Esophagus mucosa (tissue), 1 donor: ENCODE measurements at regions not wholly inside any gene's neighbourhood (a gene's known extent, or its start where the extent isn't known, plus 50 kb on each side); places are given as distances from the start of the nearest gene placed in this dataset.

Experiments
- ATAC-seq: fragments of 200-7000 bp; cut with Tn5 transposase; one replicate; pipeline ENCODE4 v1.9.1; 2020
- donor health status: DM: yes; HTN: yes; CAD: no.

DNA sequence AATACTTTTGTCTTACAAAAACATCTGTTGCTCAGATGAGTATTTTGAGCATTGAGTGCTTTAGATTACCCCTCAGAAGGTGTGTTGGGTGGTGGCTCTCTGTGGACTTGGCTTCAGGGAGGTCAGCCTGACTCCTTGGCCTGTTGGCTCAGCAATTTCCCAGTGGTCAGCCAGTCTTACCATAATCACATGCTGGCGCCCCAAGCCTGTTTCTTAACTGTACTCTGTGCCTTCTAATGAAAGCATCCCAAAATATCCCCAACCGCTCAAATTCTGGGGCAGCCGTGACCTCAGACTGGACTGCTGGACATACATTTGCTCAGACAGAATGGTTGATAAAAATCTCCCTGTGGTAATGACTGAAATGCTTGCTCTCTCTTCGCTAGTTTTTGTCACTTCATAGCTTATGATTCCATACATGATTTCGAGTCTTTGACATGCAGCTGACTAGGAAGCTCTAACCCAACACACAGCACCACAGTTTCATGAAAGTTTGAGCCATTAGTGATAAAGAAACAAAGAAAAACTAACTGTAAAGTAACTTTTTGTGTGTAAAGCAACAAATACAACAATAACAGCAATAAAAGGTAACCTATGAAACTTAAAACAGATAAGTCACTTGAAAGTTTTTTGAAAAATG lies 562.2 kb upstream of the MEF2C start:
- no peak for ATAC-seq

DNA sequence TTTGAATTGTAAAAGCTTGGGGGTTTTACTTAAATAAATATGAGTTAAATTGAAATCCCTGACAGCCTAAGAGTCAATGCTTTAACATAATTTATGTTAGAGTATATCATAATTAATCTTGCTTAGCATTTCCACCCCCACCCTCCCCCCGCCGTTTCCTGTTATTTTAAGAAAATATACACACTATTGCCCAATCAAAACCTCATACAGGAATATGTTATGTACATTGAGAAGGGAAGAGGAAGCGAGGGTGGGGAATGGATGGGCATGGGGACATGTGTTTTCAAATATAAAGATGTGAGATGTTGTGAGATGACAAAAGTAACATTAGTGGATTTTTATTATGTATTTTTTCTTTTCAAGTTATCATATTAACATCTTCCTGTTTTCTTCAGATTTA lies 561.1 kb upstream of the MEF2C start:
- ATAC-seq = no peak

- ATAC-seq = no peak
Measured at GRCh38 chr5:89443508-89443907, 560.5 kb upstream of the MEF2C start.

DNA sequence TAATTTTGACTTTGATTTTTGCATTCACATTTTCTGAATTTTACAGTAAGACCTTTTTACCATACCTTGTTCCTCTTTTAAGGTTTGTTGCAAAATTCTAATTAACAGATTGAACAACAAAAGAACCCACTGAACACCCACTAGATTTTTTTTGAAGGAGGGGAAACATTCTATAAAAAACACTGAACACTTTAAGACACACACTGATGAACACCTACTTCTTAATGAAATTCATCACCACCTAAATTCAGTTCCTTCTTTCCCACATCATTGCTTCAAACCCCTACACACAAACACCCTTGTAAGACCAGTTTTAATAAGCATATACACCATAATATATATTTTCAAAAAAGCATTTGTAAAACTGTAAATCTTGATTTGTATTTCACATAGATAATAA lies 559.0 kb upstream of the MEF2C start:
- ATAC-seq = no peak

GRCh38 chr5:89440670-89441069 lies 557.7 kb upstream of the MEF2C start:
- no peak for ATAC-seq

- no peak for ATAC-seq
Measured at GRCh38 chr5:89437450-89438435, 554.8 kb upstream of the MEF2C start.

GRCh38 chr5:89436464-89436863 lies 553.5 kb upstream of the MEF2C start:
- ATAC-seq = no peak

DNA sequence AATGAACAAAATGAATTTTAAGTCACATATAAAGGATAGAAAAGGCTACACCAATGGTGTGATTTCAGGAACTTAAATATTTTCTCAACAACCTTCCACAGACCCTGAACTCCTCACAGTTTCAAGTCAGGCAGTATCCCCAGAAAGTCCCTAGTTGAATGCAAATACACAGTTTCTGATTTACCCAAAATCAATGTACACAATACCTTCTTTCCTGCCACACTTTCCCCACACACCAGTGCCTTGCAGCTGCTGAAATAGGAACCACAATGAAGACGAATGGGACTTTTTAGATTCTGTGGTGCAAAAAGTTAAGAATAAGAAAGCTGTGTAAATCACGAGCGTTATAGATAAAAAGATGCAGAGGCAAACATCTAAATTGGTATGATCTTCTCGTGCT lies 552.4 kb upstream of the MEF2C start:
- ATAC-seq = no peak

DNA sequence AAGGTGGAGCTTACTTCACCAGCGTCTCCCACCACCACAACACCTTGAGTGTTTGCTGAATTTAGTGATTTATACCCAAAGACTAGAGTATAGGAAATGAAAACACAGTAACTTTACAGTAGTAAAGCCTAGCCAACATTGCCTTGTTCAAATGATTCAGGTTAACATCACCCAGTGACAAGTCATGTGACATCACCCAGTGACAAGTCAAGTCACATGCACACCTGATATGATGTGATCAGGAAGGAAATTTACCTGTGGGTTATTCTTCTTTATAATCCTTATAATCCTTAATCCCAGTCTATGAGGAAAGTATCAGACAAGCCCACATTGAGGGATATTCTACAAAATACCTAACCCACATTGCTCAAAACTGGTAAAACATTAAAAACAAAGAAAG lies 545.6 kb upstream of the MEF2C start:
- no peak for ATAC-seq

DNA sequence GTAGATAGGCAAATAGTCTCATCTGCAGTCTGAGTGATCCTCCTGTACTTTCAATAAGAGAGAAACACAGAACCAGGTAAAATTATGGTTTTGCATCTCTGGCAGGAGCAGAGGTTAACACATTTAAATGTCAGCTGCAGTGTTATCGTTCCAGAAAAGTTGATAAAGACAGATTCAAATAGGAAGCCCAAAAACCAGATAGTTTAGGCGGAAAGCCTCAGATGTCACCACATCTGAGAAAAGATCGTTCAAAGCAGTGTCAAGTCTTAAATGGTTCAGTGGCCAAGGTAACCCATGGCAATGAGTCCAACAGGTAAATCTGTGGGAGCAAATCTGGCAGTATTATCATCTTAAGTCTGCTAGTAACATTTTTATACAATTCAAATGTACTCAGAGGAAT lies 542.1 kb upstream of the MEF2C start:
- no peak for ATAC-seq

DNA sequence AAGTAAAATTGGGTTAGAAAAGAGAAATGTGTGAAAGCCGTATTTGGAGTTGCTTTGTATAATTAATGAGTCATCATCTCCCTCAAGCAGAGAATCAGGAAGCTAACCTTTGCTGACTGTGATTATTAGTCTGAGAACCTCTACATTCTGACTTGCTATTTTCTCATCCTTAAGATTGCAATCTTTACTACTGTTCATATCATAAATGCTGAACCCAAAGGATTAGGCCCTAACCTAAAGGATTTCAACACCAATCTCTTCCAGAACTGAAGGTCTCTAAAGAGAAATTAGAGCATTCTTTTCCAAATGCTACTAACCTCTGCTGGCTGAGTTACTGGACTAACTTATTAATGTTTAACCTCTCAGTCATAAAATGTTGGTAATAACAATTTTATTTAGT lies 538.1 kb upstream of the MEF2C start:
- no peak for ATAC-seq

- no peak for ATAC-seq
Measured at GRCh38 chr5:89418407-89419085, 535.6 kb upstream of the MEF2C start.

DNA sequence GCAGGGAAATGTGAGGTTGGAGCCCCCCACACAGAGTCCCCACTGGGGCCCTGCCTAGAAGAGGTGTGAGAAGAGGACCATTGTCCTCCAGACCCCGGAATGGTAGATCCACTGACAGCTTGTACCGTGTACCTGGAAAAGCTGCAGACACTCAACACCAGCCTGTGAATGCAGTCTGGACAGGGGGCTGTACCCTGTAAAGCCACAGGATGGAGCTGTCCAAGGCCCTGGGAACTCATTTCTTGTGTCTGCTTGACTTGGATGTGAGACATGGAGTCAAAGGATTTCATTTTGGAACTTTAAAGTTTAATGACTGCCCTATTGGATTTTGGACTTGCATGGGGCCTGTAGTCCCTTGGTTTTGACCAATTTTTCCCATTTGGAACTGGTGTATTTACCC lies 535.0 kb upstream of the MEF2C start:
- no peak for ATAC-seq

GRCh38 chr5:89417515-89417914 lies 534.5 kb upstream of the MEF2C start:
- no peak for ATAC-seq

DNA sequence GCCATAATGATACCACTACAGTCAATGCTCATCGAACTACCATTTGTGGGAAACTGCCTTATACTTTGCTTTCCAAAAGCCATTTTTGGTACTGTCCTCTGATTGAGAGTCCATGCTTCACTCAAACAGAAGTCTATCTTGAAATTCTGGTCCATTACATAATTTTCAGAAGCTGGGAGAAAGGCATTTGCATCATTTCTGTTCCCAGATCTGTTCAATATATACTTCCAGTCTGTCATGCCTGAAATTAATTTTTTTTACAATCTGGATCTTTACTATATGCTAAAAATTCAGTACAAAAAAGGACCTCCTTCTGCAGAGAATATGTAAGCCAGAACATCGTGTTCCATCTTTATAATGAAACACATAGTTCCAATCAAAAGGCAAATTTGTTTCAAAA lies 528.9 kb upstream of the MEF2C start:
- ATAC-seq = no peak

GRCh38 chr5:89407054-89407453 lies 524.1 kb upstream of the MEF2C start:
- ATAC-seq = no peak

- ATAC-seq = no peak
Measured at GRCh38 chr5:89401659-89402058, 518.7 kb upstream of the MEF2C start.

DNA sequence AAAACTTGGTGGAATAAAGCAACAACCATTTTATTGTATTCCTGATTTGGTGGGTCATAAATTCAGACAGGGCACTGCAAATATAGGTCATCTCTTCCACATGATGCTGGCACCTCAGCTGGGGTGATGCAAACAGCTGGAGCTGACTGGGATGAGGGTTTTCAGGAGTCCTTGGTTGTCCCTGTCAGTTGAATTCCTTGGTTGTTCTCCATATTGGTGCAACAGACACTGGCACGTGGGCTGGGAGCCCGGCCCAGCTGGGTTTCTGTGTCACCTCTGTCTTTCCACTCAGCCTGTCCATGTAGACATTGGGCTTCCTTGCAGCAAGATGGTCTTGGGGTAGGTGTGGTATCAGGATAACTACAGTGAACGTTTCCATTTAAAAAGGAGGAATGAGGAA lies 518.0 kb upstream of the MEF2C start:
- no peak for ATAC-seq

DNA sequence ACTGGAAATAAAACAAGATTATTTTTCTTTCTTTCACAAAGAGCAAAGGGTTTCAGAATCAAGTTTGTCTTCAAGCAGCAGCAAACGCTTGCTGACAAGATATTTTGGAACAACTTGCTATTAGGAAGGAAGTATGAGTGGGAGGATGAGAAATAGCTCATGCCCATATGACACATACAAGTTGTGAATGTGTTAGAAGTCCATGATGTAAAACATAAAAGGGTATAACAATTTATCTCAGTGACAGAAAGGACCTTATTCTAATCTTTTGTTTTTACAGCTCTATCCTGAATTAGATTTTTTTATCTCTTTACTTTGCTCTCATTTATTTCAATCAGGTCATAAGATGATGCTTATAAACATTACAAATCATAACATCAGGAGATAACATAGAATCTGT lies 516.6 kb upstream of the MEF2C start:
- no peak for ATAC-seq

- no peak for ATAC-seq
Measured at GRCh38 chr5:89397096-89397495, 514.1 kb upstream of the MEF2C start.

GRCh38 chr5:89396278-89396954 lies 513.4 kb upstream of the MEF2C start:
- ATAC-seq = no peak

DNA sequence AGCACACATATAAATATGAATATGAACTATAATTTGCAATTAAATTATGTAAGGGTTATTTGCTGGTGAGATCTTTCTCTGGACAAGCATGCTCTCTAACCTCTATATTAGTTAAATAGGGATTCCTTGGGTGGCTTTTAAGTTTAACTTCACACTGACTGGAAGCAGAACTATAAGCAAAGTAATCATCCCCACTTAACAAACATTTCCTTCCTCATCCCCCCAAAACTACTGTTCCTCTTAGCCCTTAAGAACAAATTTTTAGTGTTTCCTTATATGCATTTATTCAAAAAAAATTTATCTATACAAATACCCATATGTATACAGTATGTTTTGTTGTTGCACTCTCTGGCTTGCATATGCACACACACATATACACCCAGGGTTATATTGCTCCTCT lies 512.1 kb upstream of the MEF2C start:
- ATAC-seq = no peak

- no peak for ATAC-seq
Measured at GRCh38 chr5:89388872-89389271, 505.9 kb upstream of the MEF2C start.
